GM18511 (cell line): ENCODE measurements at regions not wholly inside any gene's neighbourhood (a gene's known extent, or its start where the extent isn't known, plus 50 kb on each side); places are given as distances from the start of the nearest gene placed in this dataset.

Source experiments
- ATAC-seq: cut with Tn5 transposase; IDR thresholded peaks from one replicate; pipeline ENCODE4 v1.9.1; 2021; ENCODE audit warnings: mild to moderate bottlenecking, moderate library complexity; ENCODE audit not compliant: unreplicated experiment

GRCh38 chr22:27297125-27297524 is 504.4 kb downstream of the MN1 start:
- ATAC-seq = no peak

DNA sequence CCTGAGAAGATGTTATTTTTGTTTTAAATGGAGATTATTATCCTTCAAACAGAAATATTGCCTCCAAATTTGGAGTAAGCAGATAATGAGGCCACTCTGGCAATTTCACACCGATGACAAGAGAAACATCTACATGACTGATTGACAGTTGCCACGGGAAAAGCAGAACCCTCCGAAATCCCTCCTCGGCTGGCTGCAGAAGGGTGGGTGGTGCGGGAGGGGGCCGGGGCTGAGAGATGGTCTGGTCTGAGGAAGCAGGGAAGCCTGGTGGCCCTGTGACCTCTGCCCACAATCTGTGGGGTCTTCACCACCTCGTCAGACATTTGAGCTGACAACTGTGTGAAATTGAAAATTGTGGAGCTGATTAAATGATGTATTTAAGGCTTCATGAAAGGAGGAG is 503.2 kb downstream of the MN1 start:
- no peak for ATAC-seq

- ATAC-seq = no peak
These were observed 502.8 kb downstream of the MN1 start for GRCh38 chr22:27298742-27299141.

GRCh38 chr22:27299181-27300085 is 502.1 kb downstream of the MN1 start:
- no peak for ATAC-seq

- ATAC-seq = no peak
These were observed 500.8 kb downstream of the MN1 start for GRCh38 chr22:27300536-27301285.

- no peak for ATAC-seq
These were observed 499.1 kb downstream of the MN1 start for GRCh38 chr22:27302501-27302900.

DNA sequence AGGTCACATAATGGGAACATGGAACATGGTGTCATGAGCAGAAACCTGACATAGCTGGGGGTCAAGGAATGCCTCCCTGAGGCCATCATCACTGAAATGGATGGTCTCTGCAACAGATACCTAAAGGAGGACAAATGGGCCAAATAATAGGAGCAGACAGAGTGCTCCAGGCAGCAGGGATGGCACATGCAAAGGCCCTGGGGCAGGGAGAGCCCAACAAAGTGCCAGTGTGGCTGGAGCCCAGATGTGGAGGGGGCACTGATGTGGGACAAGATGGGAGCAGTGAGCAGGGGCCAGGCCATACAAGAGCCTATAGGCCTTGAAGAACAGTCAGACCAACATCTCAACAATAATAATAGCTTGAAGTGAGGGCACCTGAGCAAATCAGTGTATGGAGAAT is 497.8 kb downstream of the MN1 start:
- ATAC-seq = no peak

GRCh38 chr22:27306771-27307170 is 494.8 kb downstream of the MN1 start:
- ATAC-seq = no peak

GRCh38 chr22:27307545-27308247 is 493.9 kb downstream of the MN1 start:
- no peak for ATAC-seq

- no peak for ATAC-seq
These were observed 493.0 kb downstream of the MN1 start for GRCh38 chr22:27308513-27308912.

- ATAC-seq = no peak
These were observed 491.9 kb downstream of the MN1 start for GRCh38 chr22:27309697-27310096.

- ATAC-seq = no peak
These were observed 490.4 kb downstream of the MN1 start for GRCh38 chr22:27310966-27311697.

DNA sequence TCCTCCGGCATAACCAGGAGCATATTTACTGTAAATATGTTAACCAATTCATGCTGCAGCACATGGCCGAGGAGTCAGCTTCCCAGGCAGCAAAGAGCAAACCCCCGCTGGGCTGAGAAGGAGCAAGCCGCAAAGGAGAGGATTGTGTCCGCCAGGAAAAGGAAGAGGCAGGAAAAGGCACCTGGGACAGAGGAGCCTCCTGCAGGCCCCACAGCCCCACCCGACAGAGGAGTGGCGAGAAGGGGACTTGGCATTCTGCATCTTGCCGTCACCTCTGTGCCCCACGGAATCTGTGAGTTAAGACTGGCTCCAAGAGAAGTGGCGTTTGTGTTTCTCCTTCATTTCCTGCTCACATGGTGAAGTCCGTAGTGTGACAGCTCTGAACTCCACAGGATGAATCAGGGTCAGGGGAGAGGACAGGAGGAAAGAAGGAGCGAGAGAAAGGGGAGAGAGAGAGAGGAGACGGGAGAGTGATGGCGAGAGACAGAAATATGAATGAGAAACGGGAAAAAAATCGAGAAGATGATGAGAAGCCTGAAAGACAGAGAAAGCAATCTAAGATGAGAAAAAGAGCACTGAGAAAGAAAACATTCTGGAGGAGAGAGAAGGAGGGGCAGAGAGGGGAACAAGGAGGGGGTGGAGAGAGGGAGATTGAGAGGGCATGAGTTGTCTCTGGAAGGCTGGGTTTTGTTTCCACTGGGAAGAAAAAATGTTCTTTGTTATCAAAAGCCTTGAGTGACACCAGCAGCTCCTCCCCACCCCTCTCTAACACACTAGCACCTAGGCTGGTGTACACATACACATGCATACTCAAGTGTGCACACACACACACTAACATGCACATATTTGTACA is 489.6 kb downstream of the MN1 start:
- no peak for ATAC-seq

- ATAC-seq = no peak
These were observed 489.0 kb downstream of the MN1 start for GRCh38 chr22:27312565-27312964.

- ATAC-seq = no peak
These were observed 488.3 kb downstream of the MN1 start for GRCh38 chr22:27312966-27313855.

DNA sequence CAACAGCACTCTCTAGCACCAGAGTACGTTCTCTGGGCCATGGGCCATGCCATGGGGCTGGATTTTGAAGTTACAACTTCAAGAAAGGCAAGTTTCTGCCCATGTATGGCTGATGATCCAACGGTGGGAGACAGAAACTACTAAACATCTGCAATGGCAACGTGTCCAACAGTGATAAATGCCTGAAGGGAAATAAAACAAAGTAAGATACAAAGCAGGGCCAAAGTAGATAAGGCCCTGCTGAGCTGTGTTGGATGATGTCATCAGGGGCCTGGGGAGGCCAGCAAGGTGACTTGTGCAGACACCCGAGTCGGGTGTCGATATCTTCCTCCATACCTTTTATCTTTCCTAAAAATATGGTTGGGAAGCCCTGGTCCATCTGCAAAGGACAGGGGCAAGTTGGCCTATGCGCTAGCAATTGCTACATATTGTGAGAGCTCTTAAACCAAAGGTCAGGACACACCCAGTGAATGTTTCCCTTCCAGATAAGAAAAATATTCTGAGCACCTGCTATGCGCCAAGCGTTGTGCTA is 487.2 kb downstream of the MN1 start:
- ATAC-seq = no peak

DNA sequence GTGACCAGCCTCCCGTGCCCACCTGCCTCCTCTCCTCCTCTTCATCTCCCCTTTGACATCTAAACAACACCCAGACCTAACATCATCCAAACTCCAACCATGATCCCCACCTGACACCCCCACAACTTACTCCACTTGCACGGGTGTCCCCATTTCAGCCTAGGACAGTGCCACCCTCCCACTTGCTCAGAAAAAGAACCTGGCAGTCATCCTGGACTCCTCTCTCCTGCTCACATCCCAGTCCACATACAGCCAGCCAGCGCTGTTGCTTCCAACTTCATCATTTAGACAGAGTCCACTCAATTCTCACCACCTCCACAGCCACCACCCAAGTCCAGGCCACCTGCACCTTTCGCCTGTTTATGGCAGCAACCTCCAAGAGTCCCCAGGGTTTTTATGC is 485.7 kb downstream of the MN1 start:
- no peak for ATAC-seq

GRCh38 chr22:27317096-27317495 is 484.5 kb downstream of the MN1 start:
- no peak for ATAC-seq

DNA sequence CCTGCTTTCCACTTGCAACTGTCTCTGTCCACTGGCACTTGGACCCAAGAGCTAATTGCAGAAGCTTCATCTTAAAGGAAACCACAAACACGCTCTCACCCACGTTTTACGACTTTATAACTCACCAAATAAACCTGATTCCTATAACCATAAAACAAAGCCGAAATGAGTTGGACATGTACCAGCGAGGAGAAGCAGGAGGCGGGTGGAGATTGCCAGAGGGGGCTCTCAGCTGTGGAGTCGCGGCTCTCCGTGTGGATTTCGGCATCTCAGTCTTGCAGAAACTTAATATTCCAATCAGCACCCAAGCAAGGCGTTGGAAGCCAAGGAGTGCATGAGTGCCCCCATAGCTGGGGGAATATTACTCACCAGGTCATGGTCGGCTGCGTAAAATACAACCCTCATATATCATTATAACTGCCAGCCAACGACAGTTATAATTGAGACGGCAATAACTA is 483.6 kb downstream of the MN1 start:
- ATAC-seq = no peak
